Astrocyte (in vitro differentiated cells and primary cell): ENCODE measurements at regions not wholly inside any gene's neighbourhood (a gene's known extent, or its start where the extent isn't known, plus 50 kb on each side); places are given as distances from the start of the nearest gene placed in this dataset.

Experiments used
- DNase-seq: peaks from one replicate; pipeline ENCODE4 v3.0.0-alpha.2; 2010; ENCODE audit warnings: low read depth
- FAIRE-seq: peaks from 2 replicates; lab custom pipeline; 2011; peaks lifted over from hg19 to GRCh38; lab: Jason Lieb, UNC
- H2AFZ ChIP-seq: 2 replicates; pipeline ENCODE4 v1.6.0; 2012; ENCODE audit warnings: low read depth, low read length, inconsistent platforms
- H3K27ac ChIP-seq: 2 replicates; pipeline ENCODE4 v1.5.1; 2011; ENCODE audit warnings: low read depth, low read length, inconsistent platforms
- H3K27me3 ChIP-seq: 2 replicates; pipeline ENCODE4 v1.6.0; 2011; ENCODE audit warnings: low read length, inconsistent platforms; ENCODE audit not compliant: insufficient read depth
- H3K36me3 ChIP-seq: 2 replicates; pipeline ENCODE4 v1.5.1; 2011; ENCODE audit warnings: low read length, inconsistent platforms; ENCODE audit not compliant: insufficient read depth
- H3K4me1 ChIP-seq: 2 replicates; pipeline ENCODE4 v1.5.1; 2011; ENCODE audit warnings: low read length, inconsistent platforms; ENCODE audit not compliant: insufficient read depth
- H3K4me2 ChIP-seq: 2 replicates; pipeline ENCODE4 v1.6.0; 2012; ENCODE audit warnings: low read length, inconsistent platforms
- H3K4me3 ChIP-seq: 2 replicates; pipeline ENCODE4 v1.5.1; 2011; ENCODE audit warnings: low read depth, mild to moderate bottlenecking, low read length, inconsistent platforms; ENCODE audit not compliant: insufficient read depth
- H3K79me2 ChIP-seq: 2 replicates; pipeline ENCODE4 v1.6.0; 2012; ENCODE audit warnings: mild to moderate bottlenecking, low read length, inconsistent platforms; ENCODE audit not compliant: insufficient read depth
- H3K9ac ChIP-seq: 2 replicates; pipeline ENCODE4 v1.6.0; 2012; ENCODE audit warnings: mild to moderate bottlenecking, low read length, inconsistent platforms
- H3K9me3 ChIP-seq: 2 replicates; pipeline ENCODE4 v1.5.1; 2012; ENCODE audit warnings: low read depth, mild to moderate bottlenecking, low read length, inconsistent platforms; ENCODE audit not compliant: insufficient read depth
- H4K20me1 ChIP-seq: 2 replicates; pipeline ENCODE4 v1.6.0; 2012; ENCODE audit warnings: low read length, inconsistent platforms; ENCODE audit not compliant: insufficient read depth
- H3K27ac Mint-ChIP-seq: one replicate; pipeline ENCODE4 v1.8.0; 2021; ENCODE audit warnings: mild to moderate bottlenecking, mixed read lengths; ENCODE audit not compliant: unreplicated experiment
- H3K27me3 Mint-ChIP-seq: one replicate; pipeline ENCODE4 v1.8.0; 2021; ENCODE audit warnings: low read depth, mixed read lengths; ENCODE audit not compliant: unreplicated experiment
- H3K36me3 Mint-ChIP-seq: one replicate; pipeline ENCODE4 v1.8.0; 2021; ENCODE audit warnings: low read depth, mixed read lengths; ENCODE audit not compliant: unreplicated experiment
- H3K4me1 Mint-ChIP-seq: one replicate; pipeline ENCODE4 v1.8.0; 2021; ENCODE audit warnings: low read depth, mixed read lengths; ENCODE audit not compliant: unreplicated experiment
- H3K4me3 Mint-ChIP-seq: one replicate; pipeline ENCODE4 v1.8.0; 2021; ENCODE audit warnings: mild to moderate bottlenecking, moderate library complexity, mixed read lengths; ENCODE audit not compliant: unreplicated experiment
- H3K9me3 Mint-ChIP-seq: one replicate; pipeline ENCODE4 v1.8.0; 2021; ENCODE audit warnings: mild to moderate bottlenecking, mixed read lengths; ENCODE audit not compliant: unreplicated experiment
- CTCF ChIP-seq: IDR thresholded peaks from 2 replicates; pipeline ENCODE4 v1.5.1; 2011; ENCODE audit warnings: low read depth, mild to moderate bottlenecking, inconsistent platforms, low read length, moderate library complexity; ENCODE audit not compliant: insufficient read depth
- EZH2 ChIP-seq: IDR thresholded peaks from 2 replicates; pipeline ENCODE4 v1.6.1; 2012; ENCODE audit warnings: mild to moderate bottlenecking, low read length, inconsistent platforms; ENCODE audit not compliant: insufficient read depth

- Histone ChIP-seq H3K4me2 (no peak overlapping the region), H3K4me1 (no peaks in the 10 kb centered on the region), H3K79me2 (no peaks in the 10 kb centered on the region), H3K9me3 (no peaks in the 10 kb centered on the region), H3K4me3 (no peak overlapping the region), H3K9ac (no peak overlapping the region), H3K36me3 (no peaks in the 10 kb centered on the region), H3K27ac (no peak overlapping the region), H2AFZ (no peak overlapping the region), H3K27me3 (peaks cover 2% of the 10 kb centered on the region), H4K20me1 (no peaks in the 10 kb centered on the region)
- TF ChIP-seq EZH2 (no peak), CTCF (no peak)
- Mint-ChIP-seq H3K36me3 (no peaks in the 10 kb centered on the region), H3K4me1 (no peaks in the 10 kb centered on the region), H3K9me3 (peaks cover 17% of the 10 kb centered on the region), H3K4me3 (no peak overlapping the region), H3K27ac (no peak overlapping the region), H3K27me3 (peaks cover 5% of the 10 kb centered on the region)
- FAIRE-seq = no peak
- DNase-seq = no peak
Measured at GRCh38 chr18:78727057-78727739, 252.4 kb upstream of the SALL3 start.

- peaks cover 17% of the 10 kb centered on the region for H3K9me3 Mint-ChIP-seq
- no peaks in the 10 kb centered on the region for H3K79me2 ChIP-seq
- no peak overlapping the region for H3K27ac ChIP-seq
- no peak overlapping the region for H2AFZ ChIP-seq
- H3K4me3 ChIP-seq = no peak overlapping the region
- no peaks in the 10 kb centered on the region for H3K4me1 ChIP-seq
- no peak overlapping the region for H3K4me2 ChIP-seq
- no peaks in the 10 kb centered on the region for H3K36me3 ChIP-seq
- DNase-seq (no peak), FAIRE-seq (no peak)
- no peak overlapping the region for H3K9ac ChIP-seq
- H3K36me3 Mint-ChIP-seq = no peaks in the 10 kb centered on the region
- H3K27ac Mint-ChIP-seq = no peak overlapping the region
- TF ChIP-seq CTCF (no peak), EZH2 (no peak)
- H3K27me3 Mint-ChIP-seq = peaks cover 5% of the 10 kb centered on the region
- no peaks in the 10 kb centered on the region for H3K4me1 Mint-ChIP-seq
- peaks cover 1% of the 10 kb centered on the region for H3K9me3 ChIP-seq
- no peak overlapping the region for H3K4me3 Mint-ChIP-seq
- H4K20me1 ChIP-seq = no peaks in the 10 kb centered on the region
- H3K27me3 ChIP-seq = peaks cover under 1% of the 10 kb centered on the region
Measured at GRCh38 chr18:78727877-78728783, 251.5 kb upstream of the SALL3 start.
